Tibial nerve (tissue), 4 donors: ENCODE measurements at regions not wholly inside any gene's neighbourhood (a gene's known extent, or its start where the extent isn't known, plus 50 kb on each side); places are given as distances from the start of the nearest gene placed in this dataset.

ENCODE experiments used
- EP300 ChIP-seq, 2 donors: sonication (generic); formaldehyde crosslinking; IDR thresholded peaks; one replicate each; pipeline ENCODE4 v1.6.1; 2017; ENCODE audit warnings: antibody characterized with exemption in 2 of 2, mild to moderate bottlenecking in 1 of 2
- POLR2A ChIP-seq, 2 donors: fragments of 450-650 bp; IDR thresholded peaks; one replicate each; pipeline ENCODE4 v1.6.1; 2017; ENCODE audit warnings: antibody characterized with exemption in 2 of 2, mild to moderate bottlenecking in 2 of 2, moderate library complexity in 2 of 2
- TF ChIP-seq, protein P1 (sequence below), 5 experiments: fragments of 200-600 bp in 3 of 5; fragments of 450-650 bp in 2 of 5; sonication (generic) in 3 of 5; IDR thresholded peaks; one replicate each; pipeline ENCODE4 v1.5.1; 2016 to 2019; ENCODE audit warnings: antibody characterized with exemption in 5 of 5, mild to moderate bottlenecking in 3 of 5, moderate library complexity in 2 of 5

- TF ChIP-seq, protein P1, sequence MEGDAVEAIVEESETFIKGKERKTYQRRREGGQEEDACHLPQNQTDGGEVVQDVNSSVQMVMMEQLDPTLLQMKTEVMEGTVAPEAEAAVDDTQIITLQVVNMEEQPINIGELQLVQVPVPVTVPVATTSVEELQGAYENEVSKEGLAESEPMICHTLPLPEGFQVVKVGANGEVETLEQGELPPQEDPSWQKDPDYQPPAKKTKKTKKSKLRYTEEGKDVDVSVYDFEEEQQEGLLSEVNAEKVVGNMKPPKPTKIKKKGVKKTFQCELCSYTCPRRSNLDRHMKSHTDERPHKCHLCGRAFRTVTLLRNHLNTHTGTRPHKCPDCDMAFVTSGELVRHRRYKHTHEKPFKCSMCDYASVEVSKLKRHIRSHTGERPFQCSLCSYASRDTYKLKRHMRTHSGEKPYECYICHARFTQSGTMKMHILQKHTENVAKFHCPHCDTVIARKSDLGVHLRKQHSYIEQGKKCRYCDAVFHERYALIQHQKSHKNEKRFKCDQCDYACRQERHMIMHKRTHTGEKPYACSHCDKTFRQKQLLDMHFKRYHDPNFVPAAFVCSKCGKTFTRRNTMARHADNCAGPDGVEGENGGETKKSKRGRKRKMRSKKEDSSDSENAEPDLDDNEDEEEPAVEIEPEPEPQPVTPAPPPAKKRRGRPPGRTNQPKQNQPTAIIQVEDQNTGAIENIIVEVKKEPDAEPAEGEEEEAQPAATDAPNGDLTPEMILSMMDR (IDR thresholded peaks at IDR 0.05) = no peak
- TF ChIP-seq POLR2A (IDR thresholded peaks at IDR 0.05) (no peak), EP300 (IDR thresholded peaks at IDR 0.05) (no peak)
These were observed 296.9 kb downstream of the TMEM114 start for GRCh38 chr16:8293413-8293812.
